ENCODE measurements at regions not wholly inside any gene's neighbourhood (a gene's known extent, or its start where the extent isn't known, plus 50 kb on each side); places are given as distances from the start of the nearest gene placed in this dataset.

- no peaks in the 10 kb centered on the region for H3K27me3 ChIP-seq (ENCODE audit: insufficient read depth, low read length)
- H3K27ac ChIP-seq (ENCODE audit: insufficient read length, low read depth, low read length): no peak overlapping the region
- H3K27ac Mint-ChIP-seq: no peak overlapping the region
- H3K9me3 ChIP-seq (ENCODE audit: control insufficient read depth, low read depth, low read length): no peaks in the 10 kb centered on the region
- peaks cover 4% of the 10 kb centered on the region for H3K27me3 Mint-ChIP-seq (ENCODE audit: low read depth)
- H2BK12ac ChIP-seq (ENCODE audit: insufficient read length, low read depth, low read length): no peak overlapping the region
- H3K23ac ChIP-seq (ENCODE audit: insufficient read length, low read depth, low read length): no peak overlapping the region
- H3K4me1 ChIP-seq (ENCODE audit: insufficient read depth, low read length): no peaks in the 10 kb centered on the region
- no peak overlapping the region for H4K5ac ChIP-seq (ENCODE audit: insufficient read length, low read depth, low read length)
- H3K79me1 ChIP-seq (ENCODE audit: insufficient read depth, low read depth, low read length, poor library complexity, severe bottlenecking): no peaks in the 10 kb centered on the region
- H3K56ac ChIP-seq (ENCODE audit: insufficient read length, low read depth, low read length): no peak overlapping the region
- no peak overlapping the region for H2BK120ac ChIP-seq (ENCODE audit: low read depth, low read length, poor library complexity, severe bottlenecking)
- H3K4me2 ChIP-seq (ENCODE audit: insufficient read depth, insufficient read length, low read length): no peak overlapping the region
- H2AFZ ChIP-seq (ENCODE audit: low read length): no peak overlapping the region
- DNase-seq: no peak
- no peaks in the 10 kb centered on the region for H3K79me2 ChIP-seq (ENCODE audit: insufficient read depth, low read length)
- no peak overlapping the region for H2BK5ac ChIP-seq (ENCODE audit: insufficient read length, low read length)
- no peaks in the 10 kb centered on the region for H3K9me3 Mint-ChIP-seq
- no peak overlapping the region for H2AK5ac ChIP-seq (ENCODE audit: insufficient read length, low read length)
- H3K9ac ChIP-seq (ENCODE audit: extremely low read depth, insufficient read length, low read length): no peak overlapping the region
- H4K91ac ChIP-seq (ENCODE audit: insufficient read length, low read depth, low read length): no peak overlapping the region
- H3K23me2 ChIP-seq (ENCODE audit: insufficient read length, low read depth, low read length, poor library complexity, severe bottlenecking): no peaks in the 10 kb centered on the region
- no peak overlapping the region for H3K14ac ChIP-seq (ENCODE audit: insufficient read depth, low read length)
- H3K4me1 Mint-ChIP-seq: peaks cover 0 to 4% of the 10 kb centered on the region in 2 experiments; a peak in 1 of 4 replicates
- H3K4me3 Mint-ChIP-seq: no peak overlapping the region
- no peak overlapping the region for H3K4ac ChIP-seq (ENCODE audit: low read depth, low read length)
- no peaks in the 10 kb centered on the region for H4K20me1 ChIP-seq (ENCODE audit: control insufficient read depth, insufficient read depth, insufficient read length)
- no peak overlapping the region for H3T11ph ChIP-seq (ENCODE audit: low read length)
- H3K18ac ChIP-seq (ENCODE audit: insufficient read length, low read depth, low read length): no peak overlapping the region
- H4K8ac ChIP-seq (replicated peaks; ENCODE audit: insufficient read length, low read depth, low read length): no peak overlapping the region
- WGBS (ENCODE audit: extremely low coverage, insufficient read length, low lambda C conversion rate): no CpG with 5 or more reads among the region's 8 CpGs
- H3K36me3 Mint-ChIP-seq (ENCODE audit: insufficient read depth in 1 of 3, low read depth in 3 of 3): no peaks in the 10 kb centered on the region
- H2BK15ac ChIP-seq (ENCODE audit: low read depth, low read length): no peak overlapping the region
- no peak overlapping the region for H2BK20ac ChIP-seq (ENCODE audit: low read depth, low read length, poor library complexity, severe bottlenecking)
- TF ChIP-seq, protein P1, sequence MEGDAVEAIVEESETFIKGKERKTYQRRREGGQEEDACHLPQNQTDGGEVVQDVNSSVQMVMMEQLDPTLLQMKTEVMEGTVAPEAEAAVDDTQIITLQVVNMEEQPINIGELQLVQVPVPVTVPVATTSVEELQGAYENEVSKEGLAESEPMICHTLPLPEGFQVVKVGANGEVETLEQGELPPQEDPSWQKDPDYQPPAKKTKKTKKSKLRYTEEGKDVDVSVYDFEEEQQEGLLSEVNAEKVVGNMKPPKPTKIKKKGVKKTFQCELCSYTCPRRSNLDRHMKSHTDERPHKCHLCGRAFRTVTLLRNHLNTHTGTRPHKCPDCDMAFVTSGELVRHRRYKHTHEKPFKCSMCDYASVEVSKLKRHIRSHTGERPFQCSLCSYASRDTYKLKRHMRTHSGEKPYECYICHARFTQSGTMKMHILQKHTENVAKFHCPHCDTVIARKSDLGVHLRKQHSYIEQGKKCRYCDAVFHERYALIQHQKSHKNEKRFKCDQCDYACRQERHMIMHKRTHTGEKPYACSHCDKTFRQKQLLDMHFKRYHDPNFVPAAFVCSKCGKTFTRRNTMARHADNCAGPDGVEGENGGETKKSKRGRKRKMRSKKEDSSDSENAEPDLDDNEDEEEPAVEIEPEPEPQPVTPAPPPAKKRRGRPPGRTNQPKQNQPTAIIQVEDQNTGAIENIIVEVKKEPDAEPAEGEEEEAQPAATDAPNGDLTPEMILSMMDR (conservative IDR thresholded peaks at IDR 0.05): no peak
These were observed 303.9 kb downstream of the FGF9 start for GRCh38 chr13:21974741-21975140.
